OCI-LY1 (cell line): ENCODE measurements at regions not wholly inside any gene's neighbourhood (a gene's known extent, or its start where the extent isn't known, plus 50 kb on each side); places are given as distances from the start of the nearest gene placed in this dataset.

Experiments
- CTCF ChIP-seq: fragments of 200-600 bp; sonication (generic), shearing (Covaris generic); IDR thresholded peaks from 2 replicates; pipeline ENCODE4 v1.5.1; 2017; ENCODE audit warnings: mild to moderate bottlenecking, antibody characterized with exemption, low read length, moderate library complexity, mixed read lengths
- EZH2 ChIP-seq: fragments of 200-600 bp; sonication (generic), shearing (Covaris generic); IDR thresholded peaks from 2 replicates; pipeline ENCODE4 v1.8.0; 2017; ENCODE audit warnings: borderline replicate concordance, mixed run types, mild to moderate bottlenecking, antibody characterized with exemption, low read length, moderate library complexity, mixed read lengths

GRCh38 chr3:162605651-162606204 is 1109.1 kb downstream of the OTOL1 start:
- no peak for TF ChIP-seq CTCF
- TF ChIP-seq EZH2: no peak
